ENCODE measurements at regions not wholly inside any gene's neighbourhood (a gene's known extent, or its start where the extent isn't known, plus 50 kb on each side); places are given as distances from the start of the nearest gene placed in this dataset.

- TF ChIP-seq, protein P1, sequence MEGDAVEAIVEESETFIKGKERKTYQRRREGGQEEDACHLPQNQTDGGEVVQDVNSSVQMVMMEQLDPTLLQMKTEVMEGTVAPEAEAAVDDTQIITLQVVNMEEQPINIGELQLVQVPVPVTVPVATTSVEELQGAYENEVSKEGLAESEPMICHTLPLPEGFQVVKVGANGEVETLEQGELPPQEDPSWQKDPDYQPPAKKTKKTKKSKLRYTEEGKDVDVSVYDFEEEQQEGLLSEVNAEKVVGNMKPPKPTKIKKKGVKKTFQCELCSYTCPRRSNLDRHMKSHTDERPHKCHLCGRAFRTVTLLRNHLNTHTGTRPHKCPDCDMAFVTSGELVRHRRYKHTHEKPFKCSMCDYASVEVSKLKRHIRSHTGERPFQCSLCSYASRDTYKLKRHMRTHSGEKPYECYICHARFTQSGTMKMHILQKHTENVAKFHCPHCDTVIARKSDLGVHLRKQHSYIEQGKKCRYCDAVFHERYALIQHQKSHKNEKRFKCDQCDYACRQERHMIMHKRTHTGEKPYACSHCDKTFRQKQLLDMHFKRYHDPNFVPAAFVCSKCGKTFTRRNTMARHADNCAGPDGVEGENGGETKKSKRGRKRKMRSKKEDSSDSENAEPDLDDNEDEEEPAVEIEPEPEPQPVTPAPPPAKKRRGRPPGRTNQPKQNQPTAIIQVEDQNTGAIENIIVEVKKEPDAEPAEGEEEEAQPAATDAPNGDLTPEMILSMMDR (IDR thresholded peaks at IDR 0.05): no peak
- no peak for TF ChIP-seq POLR2A (IDR thresholded peaks at IDR 0.05)
These were observed 269.7 kb upstream of the DCC start for GRCh38 chr18:52070291-52070756.

All from heart left ventricle (tissue), 13 donors.